Keratinocyte (primary cell): ENCODE measurements at regions not wholly inside any gene's neighbourhood (a gene's known extent, or its start where the extent isn't known, plus 50 kb on each side); places are given as distances from the start of the nearest gene placed in this dataset.

Source experiments
- DNase-seq: peaks from one replicate; pipeline ENCODE4 v3.0.0-alpha.2; 2011; ENCODE audit warnings: low read depth, missing footprints, low spot score
- FAIRE-seq: peaks from 2 replicates; lab custom pipeline; 2011; peaks lifted over from hg19 to GRCh38; lab: Jason Lieb, UNC
- H2AFZ ChIP-seq: 2 replicates; pipeline ENCODE4 v1.6.0; 2012; ENCODE audit warnings: low read length, control low read depth, inconsistent platforms; ENCODE audit not compliant: control insufficient read depth
- H3K27ac ChIP-seq: 2 replicates; pipeline ENCODE4 v1.5.1; 2011; ENCODE audit warnings: low read length; ENCODE audit not compliant: control insufficient read depth, insufficient read depth
- H3K27me3 ChIP-seq: 3 replicates; pipeline ENCODE4 v1.6.0; 2011; ENCODE audit warnings: low read length; ENCODE audit not compliant: control insufficient read depth, insufficient read depth; ENCODE audit errors: extremely low read depth
- H3K36me3 ChIP-seq, 2 experiments: 2 replicates in 1 of 2; 3 replicates in 1 of 2; pipeline ENCODE4 v1.5.1; 2011; ENCODE audit warnings: low read length in 2 of 2, mild to moderate bottlenecking in 1 of 2; ENCODE audit not compliant: control insufficient read depth in 2 of 2, insufficient read depth in 2 of 2; ENCODE audit errors: extremely low read depth in 1 of 2
- H3K4me1 ChIP-seq: 3 replicates; pipeline ENCODE4 v1.5.1; 2011; ENCODE audit warnings: low read length; ENCODE audit not compliant: control insufficient read depth, insufficient read depth; ENCODE audit errors: extremely low read depth
- H3K4me2 ChIP-seq: 3 replicates; pipeline ENCODE4 v1.6.0; 2011; ENCODE audit warnings: low read depth, low read length; ENCODE audit not compliant: control insufficient read depth, insufficient read depth; ENCODE audit errors: extremely low read depth
- H3K4me3 ChIP-seq, 3 experiments: fragments of 200-600 bp in 1 of 3; sonication (generic) in 1 of 3; 2 replicates in 2 of 3; 3 replicates in 1 of 3; pipeline ENCODE4 v1.5.1; 2011 to 2016; ENCODE audit warnings: low read length in 3 of 3, mild to moderate bottlenecking in 3 of 3, control low read depth in 2 of 3, inconsistent platforms in 1 of 3, low read depth in 1 of 3, mixed read lengths in 1 of 3, mixed run types in 1 of 3, moderate library complexity in 1 of 3; ENCODE audit not compliant: control insufficient read depth in 2 of 3, insufficient read depth in 2 of 3; ENCODE audit errors: extremely low read depth in 1 of 3
- H3K79me2 ChIP-seq: 2 replicates; pipeline ENCODE4 v1.6.0; 2012; ENCODE audit warnings: low read length; ENCODE audit not compliant: control insufficient read depth, insufficient read depth
- H3K9ac ChIP-seq: 3 replicates; pipeline ENCODE4 v1.6.0; 2011; ENCODE audit warnings: low read length; ENCODE audit not compliant: control insufficient read depth, insufficient read depth; ENCODE audit errors: extremely low read depth
- H3K9me1 ChIP-seq: 3 replicates; pipeline ENCODE4 v1.6.0; 2011; ENCODE audit warnings: low read length; ENCODE audit not compliant: control insufficient read depth, insufficient read depth; ENCODE audit errors: extremely low read depth
- H3K9me3 ChIP-seq: 2 replicates; pipeline ENCODE4 v1.5.1; 2012; ENCODE audit warnings: low read depth, low read length; ENCODE audit not compliant: control insufficient read depth
- H4K20me1 ChIP-seq: 3 replicates; pipeline ENCODE4 v1.6.0; 2011; ENCODE audit warnings: low read length; ENCODE audit not compliant: control insufficient read depth, insufficient read depth; ENCODE audit errors: extremely low read depth
- EZH2 ChIP-seq: IDR thresholded peaks from one replicate; pipeline ENCODE4 v1.6.1; 2012; ENCODE audit warnings: inconsistent platforms, mild to moderate bottlenecking, low read length, moderate library complexity
- dilution Hi-C: fragments of 300-500 bp; cut with MboI; formaldehyde crosslinking; loops from one replicate; pipeline ENCODE4 v1.7.0; 2020; ENCODE audit warnings: low sequenced_read_pairs; ENCODE audit not compliant: extremely low pct_ligation_motif_present
- TF ChIP-seq, protein P1 (sequence below), 3 experiments: IDR thresholded peaks in 1 of 3; conservative IDR thresholded peaks in 1 of 3; optimal IDR thresholded peaks in 1 of 3; 2 replicates in 2 of 3; 3 replicates in 1 of 3; pipeline versions ENCODE3 to v1.5.1; 2011; ENCODE audit warnings: low read length in 3 of 3, mild to moderate bottlenecking in 3 of 3, moderate library complexity in 2 of 3, control low read depth in 1 of 3, inconsistent platforms in 1 of 3; ENCODE audit not compliant: insufficient read depth in 2 of 3; ENCODE audit errors: extremely low read depth in 1 of 3

DNA sequence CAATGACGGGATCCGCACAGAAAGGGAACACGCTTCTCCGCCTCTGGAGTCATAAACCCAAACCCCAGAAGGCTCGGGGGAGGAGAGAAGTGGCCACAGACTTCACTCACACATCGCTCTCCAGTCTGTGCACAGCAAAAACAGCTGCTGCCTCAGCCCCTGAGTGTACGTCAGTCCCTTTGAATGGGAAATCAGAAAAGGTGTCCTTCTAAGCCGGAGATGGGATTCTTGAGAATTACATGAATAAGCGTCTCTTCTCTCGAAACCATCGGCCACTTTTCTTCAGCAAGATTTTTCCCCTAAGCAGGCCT, 78.3 kb downstream of the PDCL3 start:
- no peak for TF ChIP-seq EZH2
- TF ChIP-seq, protein P1, sequence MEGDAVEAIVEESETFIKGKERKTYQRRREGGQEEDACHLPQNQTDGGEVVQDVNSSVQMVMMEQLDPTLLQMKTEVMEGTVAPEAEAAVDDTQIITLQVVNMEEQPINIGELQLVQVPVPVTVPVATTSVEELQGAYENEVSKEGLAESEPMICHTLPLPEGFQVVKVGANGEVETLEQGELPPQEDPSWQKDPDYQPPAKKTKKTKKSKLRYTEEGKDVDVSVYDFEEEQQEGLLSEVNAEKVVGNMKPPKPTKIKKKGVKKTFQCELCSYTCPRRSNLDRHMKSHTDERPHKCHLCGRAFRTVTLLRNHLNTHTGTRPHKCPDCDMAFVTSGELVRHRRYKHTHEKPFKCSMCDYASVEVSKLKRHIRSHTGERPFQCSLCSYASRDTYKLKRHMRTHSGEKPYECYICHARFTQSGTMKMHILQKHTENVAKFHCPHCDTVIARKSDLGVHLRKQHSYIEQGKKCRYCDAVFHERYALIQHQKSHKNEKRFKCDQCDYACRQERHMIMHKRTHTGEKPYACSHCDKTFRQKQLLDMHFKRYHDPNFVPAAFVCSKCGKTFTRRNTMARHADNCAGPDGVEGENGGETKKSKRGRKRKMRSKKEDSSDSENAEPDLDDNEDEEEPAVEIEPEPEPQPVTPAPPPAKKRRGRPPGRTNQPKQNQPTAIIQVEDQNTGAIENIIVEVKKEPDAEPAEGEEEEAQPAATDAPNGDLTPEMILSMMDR (optimal IDR thresholded peaks at IDR 0.05 in 1 of 3, IDR thresholded peaks at IDR 0.05 in 1 of 3, conservative IDR thresholded peaks at IDR 0.05 in 1 of 3; ENCODE audit: extremely low read depth in 1 of 3, insufficient read depth in 2 of 3, low read length in 3 of 3): no peak
- Histone ChIP-seq H2AFZ (no peak overlapping the region), H3K27me3 (peaks cover 5% of the 10 kb centered on the region), H3K36me3 (no peaks in the 10 kb centered on the region), H3K4me2 (no peak overlapping the region), H3K79me2 (no peaks in the 10 kb centered on the region), H3K4me3 (no peak overlapping the region), H3K9me1 (no peaks in the 10 kb centered on the region), H3K9me3 (no peaks in the 10 kb centered on the region), H3K27ac (no peak overlapping the region), H4K20me1 (no peaks in the 10 kb centered on the region), H3K4me1 (no peaks in the 10 kb centered on the region), H3K9ac (no peak overlapping the region)
- FAIRE-seq: no peak
- no peak for DNase-seq
- dilution Hi-C loops: no loop called here

DNA sequence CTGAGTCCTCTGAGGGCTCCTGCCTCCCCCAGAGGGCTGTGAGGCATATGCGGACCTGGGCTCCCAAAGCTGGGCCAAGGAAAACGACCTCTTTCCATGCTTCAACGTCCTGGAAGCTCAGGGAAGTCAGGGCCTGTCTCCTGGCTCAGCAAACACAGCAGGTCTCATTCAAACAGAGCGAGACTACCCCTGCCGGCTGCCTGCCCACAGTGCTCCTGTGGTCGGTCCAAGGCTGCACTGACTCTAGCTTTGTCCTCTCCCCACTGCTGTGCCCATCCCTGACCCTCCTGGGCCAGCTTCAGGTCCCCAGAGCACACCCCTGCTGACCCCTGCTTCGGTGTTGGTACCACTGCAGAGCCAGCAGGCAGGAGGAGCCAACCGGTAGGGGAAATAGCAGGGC, 79.6 kb downstream of the PDCL3 start:
- Histone ChIP-seq H3K27me3 (peaks cover 7% of the 10 kb centered on the region), H3K4me3 (no peak overlapping the region), H3K79me2 (no peaks in the 10 kb centered on the region), H3K36me3 (no peaks in the 10 kb centered on the region), H3K27ac (no peak overlapping the region), H3K9ac (no peak overlapping the region), H3K4me2 (no peak overlapping the region), H3K9me1 (no peaks in the 10 kb centered on the region), H4K20me1 (no peaks in the 10 kb centered on the region), H2AFZ (no peak overlapping the region), H3K9me3 (no peaks in the 10 kb centered on the region), H3K4me1 (no peaks in the 10 kb centered on the region)
- FAIRE-seq: no peak
- no peak for TF ChIP-seq EZH2
- TF ChIP-seq, protein P1 (optimal IDR thresholded peaks at IDR 0.05 in 1 of 3, IDR thresholded peaks at IDR 0.05 in 1 of 3, conservative IDR thresholded peaks at IDR 0.05 in 1 of 3; ENCODE audit: extremely low read depth in 1 of 3, insufficient read depth in 2 of 3, low read length in 3 of 3): no peak
- dilution Hi-C loops: no loop called here
- no peak for DNase-seq
